ENCODE measurements at regions not wholly inside any gene's neighbourhood (a gene's known extent, or its start where the extent isn't known, plus 50 kb on each side); places are given as distances from the start of the nearest gene placed in this dataset.

DNA sequence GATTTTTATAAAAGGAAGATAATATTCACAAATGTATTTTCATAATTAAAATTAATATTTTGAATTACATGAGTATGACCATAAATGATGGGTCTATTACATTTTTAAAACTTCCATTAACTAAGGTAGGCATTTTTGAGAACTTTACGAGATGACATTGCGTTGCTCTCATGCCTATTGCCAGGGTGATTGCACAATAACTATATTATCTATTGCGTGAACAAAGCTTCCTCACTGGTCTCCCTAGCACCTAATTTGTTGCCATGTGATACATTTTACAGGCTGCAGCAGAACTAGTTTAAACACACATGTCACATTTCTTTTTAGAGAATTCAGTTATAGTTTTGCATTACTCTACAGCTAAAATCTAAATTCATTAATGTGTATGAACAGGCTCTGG lies 289.7 kb upstream of the GRID2 start:
- TF ChIP-seq, protein P1, sequence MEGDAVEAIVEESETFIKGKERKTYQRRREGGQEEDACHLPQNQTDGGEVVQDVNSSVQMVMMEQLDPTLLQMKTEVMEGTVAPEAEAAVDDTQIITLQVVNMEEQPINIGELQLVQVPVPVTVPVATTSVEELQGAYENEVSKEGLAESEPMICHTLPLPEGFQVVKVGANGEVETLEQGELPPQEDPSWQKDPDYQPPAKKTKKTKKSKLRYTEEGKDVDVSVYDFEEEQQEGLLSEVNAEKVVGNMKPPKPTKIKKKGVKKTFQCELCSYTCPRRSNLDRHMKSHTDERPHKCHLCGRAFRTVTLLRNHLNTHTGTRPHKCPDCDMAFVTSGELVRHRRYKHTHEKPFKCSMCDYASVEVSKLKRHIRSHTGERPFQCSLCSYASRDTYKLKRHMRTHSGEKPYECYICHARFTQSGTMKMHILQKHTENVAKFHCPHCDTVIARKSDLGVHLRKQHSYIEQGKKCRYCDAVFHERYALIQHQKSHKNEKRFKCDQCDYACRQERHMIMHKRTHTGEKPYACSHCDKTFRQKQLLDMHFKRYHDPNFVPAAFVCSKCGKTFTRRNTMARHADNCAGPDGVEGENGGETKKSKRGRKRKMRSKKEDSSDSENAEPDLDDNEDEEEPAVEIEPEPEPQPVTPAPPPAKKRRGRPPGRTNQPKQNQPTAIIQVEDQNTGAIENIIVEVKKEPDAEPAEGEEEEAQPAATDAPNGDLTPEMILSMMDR (IDR thresholded peaks at IDR 0.05; ENCODE audit: insufficient read depth, low read depth, low read length) = no peak
- TF ChIP-seq EZH2 (IDR thresholded peaks at IDR 0.05; ENCODE audit: insufficient read depth, low read length) = no peak
